GM12873 (cell line): ENCODE measurements at regions not wholly inside any gene's neighbourhood (a gene's known extent, or its start where the extent isn't known, plus 50 kb on each side); places are given as distances from the start of the nearest gene placed in this dataset.

Source experiments
- TF ChIP-seq, protein P1 (sequence below): IDR thresholded peaks from 2 replicates; pipeline ENCODE4 v1.5.1; 2012; ENCODE audit warnings: low read depth, mild to moderate bottlenecking, moderate library complexity, low read length, control low read depth; ENCODE audit not compliant: insufficient read depth; ENCODE audit errors: missing control alignments

GRCh38 chr5:61631438-61631941 is 299.4 kb downstream of the ZSWIM6 start:
- TF ChIP-seq, protein P1, sequence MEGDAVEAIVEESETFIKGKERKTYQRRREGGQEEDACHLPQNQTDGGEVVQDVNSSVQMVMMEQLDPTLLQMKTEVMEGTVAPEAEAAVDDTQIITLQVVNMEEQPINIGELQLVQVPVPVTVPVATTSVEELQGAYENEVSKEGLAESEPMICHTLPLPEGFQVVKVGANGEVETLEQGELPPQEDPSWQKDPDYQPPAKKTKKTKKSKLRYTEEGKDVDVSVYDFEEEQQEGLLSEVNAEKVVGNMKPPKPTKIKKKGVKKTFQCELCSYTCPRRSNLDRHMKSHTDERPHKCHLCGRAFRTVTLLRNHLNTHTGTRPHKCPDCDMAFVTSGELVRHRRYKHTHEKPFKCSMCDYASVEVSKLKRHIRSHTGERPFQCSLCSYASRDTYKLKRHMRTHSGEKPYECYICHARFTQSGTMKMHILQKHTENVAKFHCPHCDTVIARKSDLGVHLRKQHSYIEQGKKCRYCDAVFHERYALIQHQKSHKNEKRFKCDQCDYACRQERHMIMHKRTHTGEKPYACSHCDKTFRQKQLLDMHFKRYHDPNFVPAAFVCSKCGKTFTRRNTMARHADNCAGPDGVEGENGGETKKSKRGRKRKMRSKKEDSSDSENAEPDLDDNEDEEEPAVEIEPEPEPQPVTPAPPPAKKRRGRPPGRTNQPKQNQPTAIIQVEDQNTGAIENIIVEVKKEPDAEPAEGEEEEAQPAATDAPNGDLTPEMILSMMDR, result no peak

DNA sequence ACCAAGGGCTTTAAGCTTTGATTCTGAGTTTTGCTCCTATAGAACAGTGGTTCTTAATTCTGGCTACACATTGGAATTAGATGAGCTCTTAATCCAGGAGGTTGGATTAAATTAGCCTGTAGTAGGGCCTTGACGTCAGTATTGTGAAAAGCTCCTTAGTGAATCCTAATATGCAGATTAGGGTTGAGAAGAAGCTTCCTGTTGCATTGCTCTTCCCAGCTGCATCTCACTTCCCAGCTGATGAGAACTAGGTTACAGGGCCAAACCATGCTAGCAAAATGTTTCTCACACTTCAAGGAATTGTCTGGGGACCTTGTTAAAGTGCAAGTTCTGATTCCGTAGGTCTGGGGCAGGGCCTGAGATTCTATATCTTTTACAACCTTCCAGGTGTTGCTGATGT is 300.0 kb downstream of the ZSWIM6 start:
- TF ChIP-seq, protein P1, result no peak

- TF ChIP-seq, protein P1, result no peak
Measured at GRCh38 chr5:61635271-61635670, 303.2 kb downstream of the ZSWIM6 start.

DNA sequence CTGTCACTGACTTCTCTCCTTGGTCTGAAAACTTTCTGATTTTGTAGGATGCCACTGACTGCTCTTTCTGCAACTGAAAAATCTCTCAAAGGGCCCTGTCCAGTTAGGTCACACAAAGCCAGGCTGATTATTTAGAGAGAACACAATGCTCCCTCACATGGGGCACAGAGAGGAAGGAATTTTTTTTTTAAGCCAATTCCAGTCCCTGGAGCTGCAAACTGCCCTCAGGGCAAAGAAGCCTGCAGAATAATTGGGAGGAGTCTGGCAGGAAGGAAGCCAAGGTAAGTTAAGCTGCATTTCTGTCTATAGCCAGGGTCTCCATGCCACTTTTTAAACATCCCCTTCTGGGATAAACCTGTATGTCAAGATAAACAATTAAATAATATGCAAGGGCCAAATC is 305.5 kb downstream of the ZSWIM6 start:
- TF ChIP-seq, protein P1, result no peak

- TF ChIP-seq, protein P1, result no peak
Measured at GRCh38 chr5:61638476-61638875, 306.4 kb downstream of the ZSWIM6 start.

DNA sequence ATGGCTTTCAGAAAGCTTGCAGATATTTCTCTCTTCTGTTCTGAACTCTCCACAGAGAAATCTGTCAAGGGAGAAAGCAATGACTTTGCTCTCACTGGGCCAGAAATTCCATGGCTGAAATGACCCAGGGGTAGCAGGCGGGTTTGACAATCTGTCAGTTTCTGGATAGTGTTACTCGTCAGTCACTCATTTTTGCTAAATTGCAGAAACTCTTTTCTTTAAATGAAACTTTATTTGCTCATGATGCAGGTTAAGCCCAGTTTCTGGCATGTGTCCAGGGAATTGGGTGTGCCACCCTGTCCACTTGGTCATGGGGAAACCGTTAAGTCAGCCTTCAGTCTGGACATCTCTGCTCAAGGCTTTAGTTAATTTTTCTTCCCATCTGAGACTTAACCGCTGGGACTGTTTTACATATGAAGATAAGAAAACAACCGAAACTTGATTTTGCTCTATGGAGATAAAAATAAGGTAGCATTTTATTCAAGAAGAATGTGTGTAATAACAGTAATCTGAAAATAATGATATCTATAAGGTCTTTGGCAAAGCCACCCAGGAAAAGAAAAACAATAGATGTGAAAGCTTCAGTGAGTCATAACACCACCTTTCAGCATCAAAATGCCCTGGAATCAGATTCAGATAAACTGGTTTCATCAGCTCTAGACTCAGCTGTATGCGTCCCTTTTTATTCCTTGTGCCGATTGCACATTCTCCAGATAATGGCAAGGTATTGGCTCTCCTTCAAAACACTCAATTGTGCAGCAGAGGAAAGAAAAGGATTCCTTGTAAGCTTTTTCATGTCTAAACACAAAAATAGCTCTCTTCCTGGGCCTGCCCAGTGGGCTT is 308.3 kb downstream of the ZSWIM6 start:
- TF ChIP-seq, protein P1, result no peak

GRCh38 chr5:61641748-61642565 is 309.9 kb downstream of the ZSWIM6 start:
- TF ChIP-seq, protein P1, result no peak
